Activated CD4-positive, alpha-beta T cell treated with anti-CD3 and anti-CD28 coated beads, Interleukin-2, amount 10 ng/mL, durations not matched to agents 7 days and 5 days (primary cell): ENCODE measurements at regions not wholly inside any gene's neighbourhood (a gene's known extent, or its start where the extent isn't known, plus 50 kb on each side); places are given as distances from the start of the nearest gene placed in this dataset.
"Not testable (repeated sequence)": the region's sequence is repeated elsewhere in the genome, so short reads cannot be mapped to it uniquely, and the experiment has no call there.

Experiments
- CTCF ChIA-PET: fragments of 350-600 bp; sonication (Branson Sonifier 250); formaldehyde crosslinking; loops from one replicate; lab custom pipeline; 2021; ENCODE audit warnings: antibody characterized with exemption; lab: Charles Lee
- POLR2A ChIA-PET: fragments of 350-600 bp; sonication (Branson Sonifier 250); formaldehyde crosslinking; loops from one replicate; lab custom pipeline; 2021; ENCODE audit warnings: antibody characterized with exemption; lab: Charles Lee
- DNase-seq: peaks from one replicate; pipeline ENCODE4 v3.0.0-alpha.2; 2020
- H3K27ac Mint-ChIP-seq: one replicate; pipeline ENCODE4 v1.8.0; 2021; ENCODE audit warnings: mild to moderate bottlenecking, moderate library complexity, mixed read lengths
- H3K27me3 Mint-ChIP-seq: one replicate; pipeline ENCODE4 v1.8.0; 2021; ENCODE audit warnings: mixed read lengths
- H3K36me3 Mint-ChIP-seq: one replicate; pipeline ENCODE4 v1.8.0; 2021; ENCODE audit warnings: low read depth, mixed read lengths
- H3K4me1 Mint-ChIP-seq: one replicate; pipeline ENCODE4 v1.8.0; 2021; ENCODE audit warnings: mixed read lengths
- H3K4me3 Mint-ChIP-seq: one replicate; pipeline ENCODE4 v1.8.0; 2021; ENCODE audit warnings: mild to moderate bottlenecking, moderate library complexity, mixed read lengths
- H3K9me3 Mint-ChIP-seq: one replicate; pipeline ENCODE4 v1.8.0; 2021; ENCODE audit warnings: mixed read lengths

DNA sequence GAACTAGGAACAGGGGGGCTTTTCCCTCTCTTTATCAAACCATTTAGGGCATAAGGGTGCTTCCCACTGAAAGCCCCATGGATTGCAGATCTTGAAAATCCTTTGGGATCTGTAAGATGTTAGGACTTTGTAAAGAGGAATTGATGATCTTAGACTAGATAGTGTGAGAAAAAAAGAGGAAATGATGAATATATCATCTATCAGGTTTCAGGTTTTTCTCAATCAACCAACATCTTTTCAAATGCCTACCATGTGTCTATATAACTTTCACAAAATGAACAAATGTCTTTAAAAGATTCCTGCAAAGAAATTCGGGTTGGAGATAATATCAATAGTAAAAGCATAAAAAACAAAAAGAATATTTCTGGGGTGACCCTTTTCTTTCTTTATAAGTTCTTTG, 50.1 kb downstream of the KCNC4 start:
- Mint-ChIP-seq H3K9me3 (no peaks in the 10 kb centered on the region), H3K4me1 (peaks cover 9% of the 10 kb centered on the region), H3K36me3 (no peaks in the 10 kb centered on the region), H3K4me3 (no peak overlapping the region), H3K27me3 (peaks cover 3% of the 10 kb centered on the region), H3K27ac (no peak overlapping the region)
- no peak for DNase-seq
- CTCF ChIA-PET: interaction anchor here (2.0 kb wide), 1 partner anchor 52 kb away, joined by 7 read pairs; no protein-coding TSS in a partner anchor
- POLR2A ChIA-PET: no interaction called here

DNA sequence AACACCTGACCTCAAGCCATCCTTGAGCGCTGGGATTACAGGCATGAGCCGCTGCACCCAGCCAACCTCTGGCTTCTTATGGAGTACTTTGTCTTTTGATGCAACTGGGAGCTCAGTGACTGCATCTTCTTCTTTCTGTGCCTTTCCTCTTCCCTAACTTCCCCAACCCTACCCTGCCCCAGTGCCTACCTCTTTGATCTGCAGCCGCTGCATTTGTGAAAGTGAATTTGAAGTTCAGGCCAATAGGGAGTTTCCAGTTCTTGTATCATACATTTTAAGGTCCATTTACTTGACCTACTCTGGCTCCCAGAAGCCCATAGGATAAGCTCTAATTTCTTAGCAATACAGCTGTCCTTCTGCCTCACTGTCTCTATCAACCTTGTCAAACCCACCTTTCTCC, 52.2 kb downstream of the KCNC4 start:
- ChIA-PET POLR2A (no interaction called here), CTCF (interaction anchor here (0.7 kb wide), 1 partner anchor 19 kb away, joined by 3 read pairs; no protein-coding TSS in a partner anchor)
- no peaks in the 10 kb centered on the region for H3K9me3 Mint-ChIP-seq
- H3K36me3 Mint-ChIP-seq: no peaks in the 10 kb centered on the region
- DNase-seq: no peak
- no peak overlapping the region for H3K27ac Mint-ChIP-seq
- H3K4me3 Mint-ChIP-seq: no peak overlapping the region
- peaks cover 5% of the 10 kb centered on the region for H3K4me1 Mint-ChIP-seq
- peaks cover 3% of the 10 kb centered on the region for H3K27me3 Mint-ChIP-seq

DNA sequence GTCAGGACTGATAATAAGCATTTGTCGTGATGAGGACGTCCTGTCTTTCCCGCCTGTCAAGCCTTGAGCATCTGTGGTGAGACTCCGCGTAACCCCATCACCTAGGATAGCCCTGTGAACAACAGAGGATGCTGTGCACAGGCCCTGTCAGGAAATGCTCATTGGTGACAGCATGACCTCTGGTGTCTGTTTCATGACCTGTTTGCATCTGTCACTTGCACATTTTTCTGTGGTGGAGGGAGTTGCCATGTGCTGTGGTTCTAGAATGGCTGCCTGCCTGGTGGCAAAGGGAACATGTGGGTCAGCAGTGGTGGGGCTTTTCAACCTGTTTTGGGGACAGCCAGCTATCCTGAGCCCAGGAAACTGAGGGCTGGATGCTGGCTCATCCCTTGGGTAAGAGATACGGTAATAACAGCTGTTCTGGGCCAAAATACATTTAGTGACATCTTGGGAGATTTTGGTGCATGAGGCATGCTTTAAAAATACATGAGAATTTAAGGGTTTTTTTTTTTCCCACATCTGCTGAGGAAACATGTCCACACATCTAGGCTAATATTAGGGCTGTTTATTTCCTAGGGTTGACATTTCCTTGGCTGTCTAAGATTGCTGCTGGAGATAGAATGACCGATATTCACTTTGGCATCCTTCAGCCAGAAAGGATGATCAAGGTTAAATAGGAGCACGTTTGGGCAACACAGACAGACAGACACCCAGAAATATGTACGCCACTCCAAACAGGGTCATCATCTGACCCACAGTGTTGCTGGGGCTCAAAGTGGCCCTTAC, 52.9 kb downstream of the KCNC4 start:
- Mint-ChIP-seq H3K4me1 (peaks cover 5% of the 10 kb centered on the region), H3K9me3 (no peaks in the 10 kb centered on the region), H3K27me3 (peaks cover 3% of the 10 kb centered on the region), H3K4me3 (no peak overlapping the region), H3K27ac (no peak overlapping the region), H3K36me3 (no peaks in the 10 kb centered on the region)
- CTCF ChIA-PET: interaction anchor here (0.7 kb wide), 1 partner anchor 18 kb away, joined by 3 read pairs; no protein-coding TSS in a partner anchor
- POLR2A ChIA-PET: no interaction called here
- DNase-seq: peak; percentile 18

GRCh38 chr1:110264430-110264829, 54.3 kb downstream of the KCNC4 start:
- ChIA-PET CTCF (interaction anchor here (1.2 kb wide), 1 partner anchor 48 kb away, joined by 3 read pairs; no protein-coding TSS in a partner anchor), POLR2A (no interaction called here)
- no peaks in the 10 kb centered on the region for H3K9me3 Mint-ChIP-seq
- no peak overlapping the region for H3K27ac Mint-ChIP-seq
- no peaks in the 10 kb centered on the region for H3K36me3 Mint-ChIP-seq
- no peak for DNase-seq
- H3K4me3 Mint-ChIP-seq: no peak overlapping the region
- H3K4me1 Mint-ChIP-seq: peaks cover 5% of the 10 kb centered on the region
- peaks cover 3% of the 10 kb centered on the region for H3K27me3 Mint-ChIP-seq

GRCh38 chr1:110265186-110265585, 55.1 kb downstream of the KCNC4 start:
- ChIA-PET POLR2A (no interaction called here), CTCF (no interaction called here)
- no peak overlapping the region for H3K4me3 Mint-ChIP-seq
- no peak for DNase-seq
- peaks cover 5% of the 10 kb centered on the region for H3K4me1 Mint-ChIP-seq
- no peaks in the 10 kb centered on the region for H3K9me3 Mint-ChIP-seq
- H3K36me3 Mint-ChIP-seq: no peaks in the 10 kb centered on the region
- peaks cover 2% of the 10 kb centered on the region for H3K27me3 Mint-ChIP-seq
- no peak overlapping the region for H3K27ac Mint-ChIP-seq

DNA sequence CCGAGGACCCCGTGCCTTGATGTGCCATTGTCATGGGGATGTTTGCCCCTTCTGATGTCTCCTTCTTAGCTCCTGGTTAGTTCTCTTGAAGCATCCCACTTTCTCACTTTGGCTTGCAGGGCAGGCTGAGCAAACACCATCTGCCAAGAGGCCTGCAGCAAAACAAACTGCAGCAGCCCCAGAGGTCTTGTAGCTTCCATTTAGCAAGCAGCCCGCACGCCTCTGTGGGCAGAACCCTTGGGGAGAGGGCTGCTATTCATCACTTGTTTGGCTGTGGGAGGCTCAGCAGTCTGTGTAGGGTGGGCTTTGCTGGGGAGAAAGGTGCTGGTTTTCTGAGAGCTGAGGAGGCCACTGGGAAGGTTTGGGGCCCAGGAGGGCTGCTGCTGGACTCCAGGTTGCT, 56.7 kb downstream of the KCNC4 start:
- ChIA-PET CTCF (interaction anchor here (1.2 kb wide), 1 partner anchor 16 kb away, joined by 3 read pairs; no protein-coding TSS in a partner anchor), POLR2A (no interaction called here)
- Mint-ChIP-seq H3K27me3 (peaks cover 4% of the 10 kb centered on the region), H3K9me3 (no peaks in the 10 kb centered on the region), H3K27ac (no peak overlapping the region), H3K36me3 (no peaks in the 10 kb centered on the region), H3K4me3 (no peak overlapping the region), H3K4me1 (peaks cover 5% of the 10 kb centered on the region)
- no peak for DNase-seq

GRCh38 chr1:110267260-110267659, 57.1 kb downstream of the KCNC4 start:
- Mint-ChIP-seq H3K4me1 (peaks cover 5% of the 10 kb centered on the region), H3K36me3 (no peaks in the 10 kb centered on the region), H3K27ac (no peak overlapping the region), H3K9me3 (no peaks in the 10 kb centered on the region), H3K4me3 (no peak overlapping the region), H3K27me3 (peaks cover 5% of the 10 kb centered on the region)
- no peak for DNase-seq
- ChIA-PET CTCF (no interaction called here), POLR2A (no interaction called here)

GRCh38 chr1:110272045-110272444, 61.9 kb downstream of the KCNC4 start:
- Mint-ChIP-seq H3K27me3 (peaks cover 16% of the 10 kb centered on the region), H3K9me3 (no peaks in the 10 kb centered on the region), H3K36me3 (no peaks in the 10 kb centered on the region), H3K27ac (no peak overlapping the region), H3K4me1 (no peaks in the 10 kb centered on the region), H3K4me3 (no peak overlapping the region)
- POLR2A ChIA-PET: no interaction called here
- CTCF ChIA-PET: interaction anchor here (0.8 to 1.0 kb wide), 2 partner anchors 9 to 65 kb away, joined by 3 read pairs; no protein-coding TSS in a partner anchor
- DNase-seq: no peak

DNA sequence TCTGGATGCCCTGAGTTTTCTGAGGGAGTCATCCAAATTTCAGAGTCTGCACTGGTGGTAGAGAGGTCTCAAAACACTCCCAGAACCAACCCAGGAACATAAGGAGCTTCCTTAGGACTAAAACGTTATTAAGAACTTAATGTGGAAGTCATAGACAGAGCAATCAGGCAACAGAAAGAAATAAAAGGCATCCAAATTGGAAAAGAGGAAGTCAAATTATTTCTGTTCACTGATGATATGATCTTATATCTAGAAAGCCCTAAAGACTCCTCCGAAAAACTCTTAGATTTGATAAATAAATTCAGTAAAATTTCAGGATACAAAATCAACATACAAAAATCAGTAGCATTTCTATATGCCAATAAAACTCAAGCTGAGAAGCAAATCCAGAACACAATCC, 63.7 kb downstream of the KCNC4 start:
- peaks cover 16% of the 10 kb centered on the region for H3K27me3 Mint-ChIP-seq
- CTCF ChIA-PET, H3K4me3 Mint-ChIP-seq, H3K27ac Mint-ChIP-seq, DNase-seq, H3K36me3 Mint-ChIP-seq, H3K4me1 Mint-ChIP-seq, POLR2A ChIA-PET, H3K9me3 Mint-ChIP-seq: not testable (repeated sequence)

DNA sequence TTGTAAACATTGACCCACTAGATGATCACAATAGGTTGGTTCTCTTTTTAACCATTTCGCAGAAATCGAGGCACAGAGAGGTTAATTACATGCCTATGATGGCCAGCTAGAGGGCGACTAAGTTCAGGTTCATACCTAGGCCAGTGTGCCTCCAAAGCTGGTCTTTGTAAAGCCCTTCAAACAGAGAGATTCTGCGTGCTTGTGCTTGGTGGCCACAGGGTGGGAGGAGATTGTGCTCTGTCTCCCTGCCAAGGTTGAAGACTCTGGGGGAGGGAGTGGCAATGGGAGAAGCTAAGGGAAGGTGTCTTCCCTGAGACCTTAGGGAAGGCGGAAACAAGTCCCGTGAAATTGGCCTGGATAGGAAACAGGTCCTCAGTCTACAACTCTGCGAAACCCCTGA, 59.1 kb upstream of the RBM15 start:
- ChIA-PET POLR2A (no interaction called here), CTCF (interaction anchor here (0.8 kb wide), 1 partner anchor 326 kb away, joined by 3 read pairs; the partner anchor contains the start of gene KCNA2)
- Mint-ChIP-seq H3K36me3 (no peaks in the 10 kb centered on the region), H3K27ac (no peak overlapping the region), H3K9me3 (no peaks in the 10 kb centered on the region), H3K4me3 (no peak overlapping the region), H3K4me1 (no peaks in the 10 kb centered on the region), H3K27me3 (no peaks in the 10 kb centered on the region)
- DNase-seq: no peak

DNA sequence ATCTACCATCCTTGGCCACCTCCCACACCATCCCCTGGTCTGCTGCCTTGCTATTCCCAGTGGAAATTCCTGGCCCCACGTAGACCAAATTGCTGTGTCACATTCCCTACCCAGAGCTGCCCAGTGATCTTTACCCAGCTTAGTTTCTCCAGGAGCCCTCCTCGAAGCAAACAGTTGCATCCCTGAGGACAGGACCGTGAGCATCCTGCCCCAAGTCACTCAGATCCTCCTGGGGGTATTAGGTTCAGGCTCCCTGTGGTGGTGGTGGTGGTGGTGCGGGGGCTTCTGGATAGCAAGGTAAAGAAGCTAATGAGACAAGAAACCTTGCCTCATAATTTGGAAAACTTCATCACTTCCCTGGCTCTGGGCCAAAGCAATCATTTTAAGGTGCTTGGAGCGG, 58.4 kb upstream of the RBM15 start:
- Mint-ChIP-seq H3K27me3 (no peaks in the 10 kb centered on the region), H3K4me1 (no peaks in the 10 kb centered on the region), H3K9me3 (no peaks in the 10 kb centered on the region), H3K36me3 (no peaks in the 10 kb centered on the region), H3K27ac (no peak overlapping the region), H3K4me3 (no peak overlapping the region)
- no peak for DNase-seq
- CTCF ChIA-PET: interaction anchor here (0.6 to 1.0 kb wide), 2 partner anchors 9 to 18 kb away, joined by 3 read pairs; no protein-coding TSS in a partner anchor
- POLR2A ChIA-PET: no interaction called here

GRCh38 chr1:110281363-110282290, 57.5 kb upstream of the RBM15 start:
- CTCF ChIA-PET: interaction anchor here (0.6 to 1.0 kb wide), 2 partner anchors 9 to 19 kb away, joined by 3 read pairs; no protein-coding TSS in a partner anchor
- DNase-seq: no peak
- POLR2A ChIA-PET: no interaction called here
- H3K4me3 Mint-ChIP-seq: no peak overlapping the region
- H3K4me1 Mint-ChIP-seq: no peaks in the 10 kb centered on the region
- no peaks in the 10 kb centered on the region for H3K27me3 Mint-ChIP-seq
- no peaks in the 10 kb centered on the region for H3K9me3 Mint-ChIP-seq
- no peak overlapping the region for H3K27ac Mint-ChIP-seq
- no peaks in the 10 kb centered on the region for H3K36me3 Mint-ChIP-seq
